ENCODE measurements at regions not wholly inside any gene's neighbourhood (a gene's known extent, or its start where the extent isn't known, plus 50 kb on each side); places are given as distances from the start of the nearest gene placed in this dataset.

GRCh38 chr3:72214066-72214951 lies 429.4 kb upstream of the PROK2 start:
- TF ChIP-seq, protein P1, sequence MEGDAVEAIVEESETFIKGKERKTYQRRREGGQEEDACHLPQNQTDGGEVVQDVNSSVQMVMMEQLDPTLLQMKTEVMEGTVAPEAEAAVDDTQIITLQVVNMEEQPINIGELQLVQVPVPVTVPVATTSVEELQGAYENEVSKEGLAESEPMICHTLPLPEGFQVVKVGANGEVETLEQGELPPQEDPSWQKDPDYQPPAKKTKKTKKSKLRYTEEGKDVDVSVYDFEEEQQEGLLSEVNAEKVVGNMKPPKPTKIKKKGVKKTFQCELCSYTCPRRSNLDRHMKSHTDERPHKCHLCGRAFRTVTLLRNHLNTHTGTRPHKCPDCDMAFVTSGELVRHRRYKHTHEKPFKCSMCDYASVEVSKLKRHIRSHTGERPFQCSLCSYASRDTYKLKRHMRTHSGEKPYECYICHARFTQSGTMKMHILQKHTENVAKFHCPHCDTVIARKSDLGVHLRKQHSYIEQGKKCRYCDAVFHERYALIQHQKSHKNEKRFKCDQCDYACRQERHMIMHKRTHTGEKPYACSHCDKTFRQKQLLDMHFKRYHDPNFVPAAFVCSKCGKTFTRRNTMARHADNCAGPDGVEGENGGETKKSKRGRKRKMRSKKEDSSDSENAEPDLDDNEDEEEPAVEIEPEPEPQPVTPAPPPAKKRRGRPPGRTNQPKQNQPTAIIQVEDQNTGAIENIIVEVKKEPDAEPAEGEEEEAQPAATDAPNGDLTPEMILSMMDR (IDR thresholded peaks at IDR 0.05), result no peak
- TF ChIP-seq NFIC (IDR thresholded peaks at IDR 0.05; ENCODE audit: borderline replicate concordance), result no peak
- TF ChIP-seq POLR2AphosphoS5 (IDR thresholded peaks at IDR 0.05; ENCODE audit: low read depth, low read length), result no peak
- no peak for TF ChIP-seq FOXJ3 (CRISPR knock-in tag; IDR thresholded peaks at IDR 0.05)
- TF ChIP-seq MXI1 (IDR thresholded peaks at IDR 0.05; ENCODE audit: low read depth, low read length), result no peak
- no peak for TF ChIP-seq TAF1 (IDR thresholded peaks at IDR 0.05; ENCODE audit: borderline replicate concordance, low read depth, low read length)
- no peak for TF ChIP-seq RAD21 (IDR thresholded peaks at IDR 0.05; ENCODE audit: low read length)
- TF ChIP-seq EZH2phosphoT487 (IDR thresholded peaks at IDR 0.05; ENCODE audit: borderline replicate concordance, low read depth), result no peak
- TF ChIP-seq, protein P2, sequence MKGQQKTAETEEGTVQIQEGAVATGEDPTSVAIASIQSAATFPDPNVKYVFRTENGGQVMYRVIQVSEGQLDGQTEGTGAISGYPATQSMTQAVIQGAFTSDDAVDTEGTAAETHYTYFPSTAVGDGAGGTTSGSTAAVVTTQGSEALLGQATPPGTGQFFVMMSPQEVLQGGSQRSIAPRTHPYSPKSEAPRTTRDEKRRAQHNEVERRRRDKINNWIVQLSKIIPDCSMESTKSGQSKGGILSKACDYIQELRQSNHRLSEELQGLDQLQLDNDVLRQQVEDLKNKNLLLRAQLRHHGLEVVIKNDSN (IDR thresholded peaks at IDR 0.05; ENCODE audit: borderline replicate concordance, low read depth), result no peak
- TF ChIP-seq GABPA (IDR thresholded peaks at IDR 0.05; ENCODE audit: low read depth), result no peak
- TF ChIP-seq RCOR1 (IDR thresholded peaks at IDR 0.05; ENCODE audit: low read length), result no peak
- TF ChIP-seq REST (IDR thresholded peaks at IDR 0.05; ENCODE audit: low read depth, low read length), result no peak
- TF ChIP-seq TEAD4 (IDR thresholded peaks at IDR 0.05; ENCODE audit: borderline replicate concordance, insufficient read depth), result no peak
- no peak for TF ChIP-seq NRF1 (IDR thresholded peaks at IDR 0.05; ENCODE audit: low read depth, low read length)
